HG03108 (cell line): ENCODE measurements at regions not wholly inside any gene's neighbourhood (a gene's known extent, or its start where the extent isn't known, plus 50 kb on each side); places are given as distances from the start of the nearest gene placed in this dataset.
"Not testable (repeated sequence)": the region's sequence is repeated elsewhere in the genome, so short reads cannot be mapped to it uniquely, and the experiment has no call there.

Experiments
- ATAC-seq: cut with Tn5 transposase; IDR thresholded peaks from one replicate; pipeline ENCODE4 v1.9.1; 2021; ENCODE audit warnings: moderate library complexity; ENCODE audit not compliant: unreplicated experiment

DNA sequence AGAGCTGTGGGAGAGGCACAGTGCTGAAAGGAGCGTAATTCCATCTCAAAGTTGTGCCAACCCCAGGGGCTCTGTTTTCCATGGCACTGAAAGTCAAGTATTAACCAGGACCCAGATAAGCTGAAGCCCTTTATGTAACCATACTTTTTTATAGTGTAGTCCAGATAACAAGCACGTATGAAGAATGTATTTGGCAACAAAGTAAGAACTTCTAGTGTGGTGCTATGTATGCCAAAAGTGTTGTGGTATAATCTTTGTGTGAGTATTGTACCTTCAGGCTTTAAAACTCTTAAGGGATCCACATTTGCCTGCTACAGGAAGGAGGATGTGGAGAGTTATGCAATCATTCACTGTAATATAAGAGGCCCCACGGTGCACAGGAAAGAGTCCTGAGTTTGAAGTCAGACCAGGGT lies 129.4 kb downstream of the IBTK start:
- no peak for ATAC-seq

GRCh38 chr6:82114748-82115147 lies 132.8 kb downstream of the IBTK start:
- no peak for ATAC-seq

DNA sequence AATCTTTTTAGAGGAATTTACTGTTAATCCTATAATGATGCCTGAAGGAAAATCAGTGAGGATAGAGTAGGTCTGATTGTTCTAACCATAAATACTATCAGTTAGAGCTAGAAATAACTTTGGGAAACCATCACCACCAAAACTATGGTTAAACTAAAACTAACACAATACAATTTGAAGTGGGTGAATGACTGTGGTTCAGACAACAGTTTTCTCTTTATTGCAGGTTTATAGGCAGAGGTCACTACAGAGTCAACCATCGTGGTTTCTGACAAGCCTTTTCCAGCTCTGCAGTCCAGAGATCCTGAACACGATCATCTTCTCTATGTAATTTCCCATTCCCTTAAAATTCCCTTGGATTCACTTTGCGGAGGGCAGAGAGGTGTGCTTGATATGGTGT lies 134.3 kb downstream of the IBTK start:
- no peak for ATAC-seq

- no peak for ATAC-seq
Measured at GRCh38 chr6:82111818-82112217, 135.7 kb downstream of the IBTK start.

DNA sequence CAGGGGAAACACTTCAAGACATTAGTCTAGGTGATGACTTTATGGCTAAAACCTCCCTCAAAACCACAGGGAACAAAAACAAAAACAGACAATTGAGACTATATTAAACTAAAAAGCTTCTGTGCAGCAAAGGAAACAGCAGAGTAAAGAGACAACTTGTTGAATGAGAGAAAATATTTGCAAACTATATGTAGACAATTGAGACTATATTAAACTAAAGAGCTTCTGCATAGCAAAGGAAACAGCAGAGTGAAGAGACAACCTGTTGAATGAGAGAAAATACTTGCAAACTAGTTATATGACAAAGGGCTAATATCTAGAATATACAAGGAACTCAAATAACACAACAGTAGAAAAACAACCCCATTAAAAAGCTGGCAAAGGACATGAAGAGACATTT lies 136.4 kb downstream of the IBTK start:
- no peak for ATAC-seq

DNA sequence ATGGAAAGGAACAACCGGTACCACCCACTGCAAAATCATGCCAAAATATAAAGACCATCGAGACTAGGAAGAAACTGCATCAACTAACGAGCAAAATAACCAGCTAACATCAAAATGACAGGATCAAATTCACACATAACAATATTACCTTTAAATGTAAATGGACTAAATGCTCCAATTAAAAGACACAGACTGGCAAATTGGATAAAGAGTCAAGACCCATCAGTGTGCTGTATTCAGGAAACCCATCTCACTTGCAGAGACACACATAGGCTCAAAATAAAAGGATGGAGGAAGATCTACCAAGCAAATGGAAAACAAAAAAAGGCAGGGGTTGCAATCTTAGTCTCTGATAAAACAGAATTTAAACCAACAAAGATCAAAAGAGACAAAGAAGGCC lies 144.4 kb downstream of the IBTK start:
- ATAC-seq = not testable (repeated sequence)

GRCh38 chr6:82101374-82102114 lies 146.0 kb downstream of the IBTK start:
- not testable (repeated sequence) for ATAC-seq

DNA sequence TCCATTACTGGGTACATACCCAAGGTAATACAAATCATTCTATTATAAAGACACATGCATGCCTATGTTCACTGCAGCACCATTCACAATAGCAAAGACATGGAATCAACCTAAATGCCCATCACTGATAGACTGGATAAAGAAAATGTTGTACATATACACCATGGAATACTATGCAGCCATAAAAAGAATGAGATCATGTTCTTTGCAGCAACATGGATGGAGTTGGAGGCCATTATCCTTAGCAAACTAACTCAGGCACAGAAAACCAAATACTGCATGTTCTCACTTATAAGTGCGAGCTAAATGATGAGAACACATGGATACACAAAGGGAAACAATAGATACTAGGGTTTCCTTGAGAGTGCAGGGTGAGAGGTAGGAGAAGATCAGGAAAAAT lies 146.8 kb downstream of the IBTK start:
- ATAC-seq = not testable (repeated sequence)

DNA sequence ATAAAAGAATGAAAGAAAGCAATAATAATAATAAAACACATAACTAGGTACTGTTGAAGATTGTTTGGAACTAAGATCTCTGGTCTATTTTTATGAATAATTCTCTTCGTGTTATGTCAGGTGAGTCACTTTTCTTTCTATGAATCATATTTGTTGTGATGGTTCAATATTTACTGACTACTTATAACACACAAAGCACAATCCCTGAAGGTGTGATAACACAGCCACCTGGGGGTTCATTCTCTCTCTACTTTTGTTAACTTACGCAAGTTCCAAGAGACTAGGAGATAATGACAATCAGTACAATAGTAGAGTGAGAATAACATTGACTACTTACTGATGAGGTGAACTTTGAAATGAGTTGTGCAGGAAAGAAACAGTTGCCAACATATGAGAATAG lies 149.9 kb downstream of the IBTK start:
- ATAC-seq = no peak

- no peak for ATAC-seq
Measured at GRCh38 chr6:82095091-82095490, 152.5 kb downstream of the IBTK start.

- ATAC-seq = no peak
Measured at GRCh38 chr6:82094166-82094806, 153.3 kb downstream of the IBTK start.

- ATAC-seq = no peak
Measured at GRCh38 chr6:82088978-82089771, 158.4 kb downstream of the IBTK start.

DNA sequence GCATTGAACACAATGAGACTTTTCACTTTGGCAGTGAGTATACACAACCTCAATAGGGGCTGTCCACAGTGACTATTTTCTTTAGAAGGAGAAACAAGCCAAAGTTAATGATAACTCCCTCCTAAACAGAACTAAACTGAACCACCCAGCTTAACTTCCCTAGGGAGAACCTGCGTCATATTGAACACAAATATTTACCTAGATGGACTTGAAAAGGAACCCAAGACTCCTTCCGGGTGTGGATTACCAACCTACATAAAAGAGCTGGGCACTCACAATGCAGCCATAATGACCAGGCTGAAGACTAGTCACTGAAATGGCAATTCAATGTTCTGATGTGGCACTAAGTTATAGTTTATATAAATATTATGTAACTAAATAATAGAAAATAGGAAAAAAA lies 160.6 kb downstream of the IBTK start:
- ATAC-seq = no peak

DNA sequence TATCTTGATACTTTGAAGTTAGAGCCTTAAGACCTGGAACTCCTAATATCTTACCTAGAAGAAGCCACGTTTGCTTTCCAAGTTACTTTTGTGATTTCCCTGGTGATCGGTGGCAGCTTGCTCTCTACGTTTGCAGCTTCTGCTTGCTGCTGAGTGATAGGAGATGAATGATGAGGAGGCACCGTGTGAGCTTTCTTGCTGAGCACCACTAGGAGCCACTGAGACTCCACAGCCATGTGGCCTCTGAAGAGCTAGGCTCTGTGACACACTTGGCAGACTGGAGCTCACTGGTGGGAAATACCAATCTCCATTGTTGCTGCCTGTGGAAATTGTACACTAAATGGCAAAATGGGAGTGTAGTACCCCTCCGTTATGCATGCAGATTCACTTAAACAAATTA lies 161.8 kb downstream of the IBTK start:
- no peak for ATAC-seq

- ATAC-seq = no peak
Measured at GRCh38 chr6:82084324-82084920, 163.1 kb downstream of the IBTK start.

- no peak for ATAC-seq
Measured at GRCh38 chr6:82083646-82084045, 163.9 kb downstream of the IBTK start.

DNA sequence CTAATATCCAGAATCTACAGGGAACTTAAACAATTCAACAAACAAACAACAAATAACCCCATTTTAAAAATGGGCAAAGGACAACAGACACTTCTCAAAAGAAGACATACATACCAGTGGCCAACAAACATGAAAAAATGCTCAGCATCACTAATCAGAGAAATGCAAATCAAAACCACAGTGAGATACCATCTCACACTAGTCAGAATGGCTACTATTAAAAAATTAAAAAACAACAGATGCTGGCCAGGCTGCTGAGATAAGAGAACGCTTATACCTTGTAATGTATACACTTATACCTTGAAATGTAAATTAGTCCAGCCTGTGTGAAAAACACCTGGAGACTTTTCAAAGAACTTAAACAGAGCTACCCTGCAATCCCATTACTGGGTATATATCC lies 166.8 kb downstream of the IBTK start:
- no peak for ATAC-seq

DNA sequence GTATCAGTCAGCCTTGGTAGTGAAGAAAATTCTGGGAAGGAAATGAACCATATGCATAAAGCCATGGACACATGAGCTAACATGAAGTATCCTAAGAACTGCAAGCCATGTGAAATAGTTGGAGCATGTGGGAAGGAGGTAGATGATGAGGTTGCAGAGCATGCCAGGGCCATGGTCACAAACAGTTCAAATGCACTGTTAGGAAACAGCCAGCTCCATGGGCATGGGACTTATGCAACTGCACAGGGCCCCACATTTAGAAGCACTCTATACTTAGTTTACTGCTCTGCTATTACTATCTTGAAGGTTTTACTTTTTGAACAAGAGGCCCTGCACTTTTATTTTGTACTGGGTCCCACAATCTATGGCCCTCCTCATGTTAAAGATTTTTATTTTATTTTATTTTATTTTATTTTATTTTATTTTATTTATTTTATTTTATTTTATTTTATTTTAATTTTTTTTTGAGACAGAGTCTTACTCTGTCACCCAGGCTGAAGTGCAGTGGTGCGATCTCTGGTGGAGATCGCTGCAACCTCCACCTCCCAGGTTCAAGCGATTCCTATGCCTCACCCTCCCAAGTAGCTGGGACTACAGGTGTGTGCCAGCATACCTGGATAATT lies 169.1 kb downstream of the IBTK start:
- no peak for ATAC-seq

DNA sequence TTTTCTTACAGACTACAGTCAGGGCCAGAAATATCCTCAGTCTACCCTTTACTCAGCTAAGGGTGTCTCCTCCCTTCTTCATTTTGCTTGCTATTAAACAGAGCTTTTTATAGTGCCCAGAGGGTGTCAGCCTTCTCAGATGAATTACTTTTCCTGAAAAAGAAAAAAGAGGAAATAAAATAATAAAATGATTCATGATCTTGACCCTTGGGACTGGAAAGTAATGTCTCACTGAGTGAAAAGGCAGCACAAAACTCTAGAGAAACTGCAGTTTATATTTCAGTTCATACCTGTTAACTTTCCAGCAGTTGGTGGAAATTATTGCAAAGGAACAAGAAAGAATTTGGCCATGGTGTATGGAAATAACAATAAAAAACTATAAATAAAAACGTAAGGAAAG lies 170.6 kb downstream of the IBTK start:
- no peak for ATAC-seq

DNA sequence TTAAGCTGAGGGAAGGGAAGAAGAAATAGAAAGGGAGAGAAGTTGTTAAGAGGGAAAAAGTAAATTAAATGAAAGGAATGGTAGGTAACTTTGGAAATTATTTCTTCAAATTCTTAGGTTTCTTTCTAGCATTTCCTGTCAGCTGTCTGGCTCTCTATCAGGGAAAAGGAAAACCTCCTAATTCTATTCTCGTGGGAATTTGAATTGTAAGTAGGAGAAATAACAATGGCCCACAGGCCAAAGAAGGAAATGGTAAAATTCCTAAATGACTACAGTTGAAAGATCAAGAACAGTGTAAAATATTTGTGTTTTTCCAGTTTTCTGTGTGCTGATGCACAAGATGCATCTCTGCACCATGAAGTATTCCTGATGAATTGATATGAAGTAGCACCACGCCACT lies 173.0 kb downstream of the IBTK start:
- no peak for ATAC-seq

DNA sequence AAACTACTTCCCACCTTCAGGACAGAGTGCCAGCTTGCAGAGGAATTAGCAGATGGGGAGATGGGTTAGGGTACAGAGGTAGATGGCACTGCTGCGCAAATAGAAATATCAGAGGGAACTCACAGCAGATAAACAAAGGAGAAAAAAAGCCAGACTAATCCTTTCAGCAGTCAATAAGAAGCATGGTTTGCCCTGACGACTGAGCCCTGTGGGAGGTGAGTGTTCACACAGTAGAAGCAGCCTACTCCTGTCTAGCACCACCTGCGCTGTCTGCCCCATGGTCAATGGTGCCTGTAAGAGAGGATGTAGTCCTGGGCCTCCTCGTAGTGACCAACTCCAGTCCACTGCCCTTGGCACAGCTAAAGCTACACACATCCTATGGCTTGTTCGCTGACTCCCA lies 174.1 kb downstream of the IBTK start:
- no peak for ATAC-seq
